Left ventricle myocardium inferior (tissue), 1 donor: ENCODE measurements at regions not wholly inside any gene's neighbourhood (a gene's known extent, or its start where the extent isn't known, plus 50 kb on each side); places are given as distances from the start of the nearest gene placed in this dataset.

Source experiments
- DNase-seq: peaks from one replicate; pipeline ENCODE4 v3.0.0-alpha.2; 2020
- H3K27ac ChIP-seq: fragments of 200-600 bp; replicated peaks from 2 replicates; pipeline ENCODE4 v1.8.0; 2021
- H3K27me3 ChIP-seq: fragments of 200-600 bp; 2 replicates; pipeline ENCODE4 v1.8.0; 2021; ENCODE audit warnings: low read depth
- H3K36me3 ChIP-seq: fragments of 200-600 bp; 2 replicates; pipeline ENCODE4 v1.8.0; 2021
- H3K4me1 ChIP-seq: fragments of 200-600 bp; 2 replicates; pipeline ENCODE4 v1.8.0; 2021
- H3K4me3 ChIP-seq: fragments of 200-600 bp; 2 replicates; pipeline ENCODE4 v1.8.0; 2021; ENCODE audit warnings: mild to moderate bottlenecking, moderate library complexity
- H3K9me3 ChIP-seq: fragments of 200-600 bp; replicated peaks from 2 replicates; pipeline ENCODE4 v1.8.0; 2021
- intact Hi-C: fragments of 100-400 bp; cut with micrococcal nuclease; formaldehyde crosslinking; loops from one replicate; pipeline ENCODE4 v1.11.0; 2022
- TF ChIP-seq, protein P1 (sequence below): fragments of 200-600 bp; IDR thresholded peaks from 2 replicates; pipeline ENCODE4 v1.8.0; 2021; ENCODE audit warnings: antibody characterized with exemption, mild to moderate bottlenecking, borderline replicate concordance
- donor health status: DM: no; HTN: yes; CAD: no; lungs with severe emphysema.

DNA sequence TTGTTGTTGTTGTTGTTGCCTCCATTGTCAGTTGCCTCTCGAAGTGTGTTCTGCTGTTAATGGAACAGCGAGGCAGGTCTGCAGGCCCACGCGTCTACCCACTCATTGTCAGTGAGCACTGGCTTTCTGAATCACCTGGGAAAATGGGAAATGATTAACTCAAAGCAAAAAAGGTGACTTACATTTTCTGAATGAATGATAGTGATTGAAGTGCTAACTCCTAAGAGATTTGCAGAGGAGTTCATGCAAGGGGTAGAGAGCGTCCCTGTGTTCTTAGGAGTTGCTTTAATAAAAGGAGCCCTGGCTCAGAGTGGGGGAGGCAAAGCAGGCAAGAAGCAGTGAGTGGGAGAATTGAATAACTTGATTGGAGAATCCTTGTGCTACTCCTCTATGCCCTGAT lies 177.6 kb downstream of the CAND1 start:
- Histone ChIP-seq H3K9me3 (no peaks in the 10 kb centered on the region), H3K4me1 (peaks cover 12% of the 10 kb centered on the region), H3K27ac (no peak overlapping the region), H3K4me3 (no peak overlapping the region), H3K27me3 (no peaks in the 10 kb centered on the region), H3K36me3 (no peaks in the 10 kb centered on the region)
- intact Hi-C loops = loop anchor here (10.0 kb wide), 1 partner anchor 498 kb away; no protein-coding TSS in a partner anchor
- no peak for DNase-seq
- TF ChIP-seq, protein P1, sequence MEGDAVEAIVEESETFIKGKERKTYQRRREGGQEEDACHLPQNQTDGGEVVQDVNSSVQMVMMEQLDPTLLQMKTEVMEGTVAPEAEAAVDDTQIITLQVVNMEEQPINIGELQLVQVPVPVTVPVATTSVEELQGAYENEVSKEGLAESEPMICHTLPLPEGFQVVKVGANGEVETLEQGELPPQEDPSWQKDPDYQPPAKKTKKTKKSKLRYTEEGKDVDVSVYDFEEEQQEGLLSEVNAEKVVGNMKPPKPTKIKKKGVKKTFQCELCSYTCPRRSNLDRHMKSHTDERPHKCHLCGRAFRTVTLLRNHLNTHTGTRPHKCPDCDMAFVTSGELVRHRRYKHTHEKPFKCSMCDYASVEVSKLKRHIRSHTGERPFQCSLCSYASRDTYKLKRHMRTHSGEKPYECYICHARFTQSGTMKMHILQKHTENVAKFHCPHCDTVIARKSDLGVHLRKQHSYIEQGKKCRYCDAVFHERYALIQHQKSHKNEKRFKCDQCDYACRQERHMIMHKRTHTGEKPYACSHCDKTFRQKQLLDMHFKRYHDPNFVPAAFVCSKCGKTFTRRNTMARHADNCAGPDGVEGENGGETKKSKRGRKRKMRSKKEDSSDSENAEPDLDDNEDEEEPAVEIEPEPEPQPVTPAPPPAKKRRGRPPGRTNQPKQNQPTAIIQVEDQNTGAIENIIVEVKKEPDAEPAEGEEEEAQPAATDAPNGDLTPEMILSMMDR = no peak

DNA sequence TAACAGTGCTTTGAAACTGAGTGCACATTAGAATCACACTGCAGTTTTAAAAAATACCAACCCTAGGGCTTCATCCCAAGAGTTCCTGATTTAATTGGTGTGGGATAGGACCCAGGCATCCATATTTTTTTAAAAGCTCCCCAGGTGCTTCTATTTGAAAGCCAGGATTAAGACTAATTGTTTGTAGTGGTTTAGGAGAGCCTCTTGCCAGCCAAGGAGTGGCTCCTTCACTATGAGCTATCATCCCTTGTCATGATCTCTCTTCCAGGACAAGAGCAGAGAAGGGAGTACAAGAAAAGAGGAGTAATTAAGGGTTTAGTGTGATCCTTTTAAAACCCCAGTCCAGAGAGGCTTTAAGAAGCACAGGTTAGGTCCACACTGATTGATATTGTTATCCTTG lies 178.0 kb downstream of the CAND1 start:
- TF ChIP-seq, protein P1 = no peak
- Histone ChIP-seq H3K36me3 (no peaks in the 10 kb centered on the region), H3K27ac (no peak overlapping the region), H3K4me1 (peaks cover 7% of the 10 kb centered on the region), H3K9me3 (no peaks in the 10 kb centered on the region), H3K27me3 (no peaks in the 10 kb centered on the region), H3K4me3 (no peak overlapping the region)
- intact Hi-C loops = loop anchor here (10.0 kb wide), 1 partner anchor 498 kb away; no protein-coding TSS in a partner anchor
- DNase-seq = no peak

DNA sequence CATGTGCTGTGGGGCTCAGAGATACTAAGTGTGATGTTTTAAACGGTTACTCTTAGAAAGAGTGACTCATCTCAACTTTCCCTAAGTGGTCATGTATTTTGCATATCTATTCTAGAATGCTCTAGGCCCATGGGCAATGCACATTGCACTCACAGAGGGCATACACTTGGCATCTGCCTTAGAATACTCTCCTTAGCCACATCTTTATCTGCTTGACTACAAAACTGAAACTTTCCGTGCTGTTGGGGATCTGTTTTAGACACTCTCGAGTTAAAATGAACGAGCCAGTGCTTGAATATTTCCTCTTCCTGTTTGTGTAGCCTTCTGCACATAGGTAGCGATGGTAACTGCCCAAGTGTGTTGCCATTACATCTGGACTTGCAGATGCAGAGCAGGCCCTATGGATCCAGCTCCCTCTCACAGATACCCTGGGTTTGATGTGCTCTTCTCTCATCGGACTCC lies 180.5 kb downstream of the CAND1 start:
- Histone ChIP-seq H3K27ac (no peak overlapping the region), H3K36me3 (no peaks in the 10 kb centered on the region), H3K9me3 (no peaks in the 10 kb centered on the region), H3K4me1 (no peaks in the 10 kb centered on the region), H3K4me3 (no peak overlapping the region), H3K27me3 (no peaks in the 10 kb centered on the region)
- TF ChIP-seq, protein P1 = no peak
- intact Hi-C loops = loop anchor here (10.0 kb wide), 1 partner anchor 495 kb away; no protein-coding TSS in a partner anchor
- DNase-seq = no peak

DNA sequence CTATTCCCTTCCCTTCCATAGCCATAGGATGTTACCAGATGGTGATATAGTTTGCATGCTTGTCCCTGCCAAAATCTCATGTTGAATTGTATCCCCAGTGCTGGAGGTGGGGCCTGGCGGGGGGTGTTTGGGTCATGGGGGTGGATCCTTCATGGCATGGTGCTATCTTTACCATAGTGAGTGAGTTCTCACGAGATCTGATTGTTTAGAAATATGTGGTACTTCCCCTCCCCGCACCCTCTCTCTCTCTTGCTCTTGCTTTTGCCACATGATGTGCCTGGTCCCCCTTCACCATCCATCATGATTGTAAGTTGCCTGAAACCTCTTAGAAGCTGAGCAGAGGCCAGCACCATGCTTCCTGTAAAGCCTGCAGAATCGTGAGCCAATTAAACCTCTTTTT lies 181.3 kb downstream of the CAND1 start:
- H3K9me3 ChIP-seq = no peaks in the 10 kb centered on the region
- H3K27me3 ChIP-seq = no peaks in the 10 kb centered on the region
- H3K4me3 ChIP-seq = no peak overlapping the region
- intact Hi-C loops = no loop called here
- peaks cover 6% of the 10 kb centered on the region for H3K4me1 ChIP-seq
- TF ChIP-seq, protein P1 = no peak
- no peak for DNase-seq
- no peaks in the 10 kb centered on the region for H3K36me3 ChIP-seq
- no peak overlapping the region for H3K27ac ChIP-seq

DNA sequence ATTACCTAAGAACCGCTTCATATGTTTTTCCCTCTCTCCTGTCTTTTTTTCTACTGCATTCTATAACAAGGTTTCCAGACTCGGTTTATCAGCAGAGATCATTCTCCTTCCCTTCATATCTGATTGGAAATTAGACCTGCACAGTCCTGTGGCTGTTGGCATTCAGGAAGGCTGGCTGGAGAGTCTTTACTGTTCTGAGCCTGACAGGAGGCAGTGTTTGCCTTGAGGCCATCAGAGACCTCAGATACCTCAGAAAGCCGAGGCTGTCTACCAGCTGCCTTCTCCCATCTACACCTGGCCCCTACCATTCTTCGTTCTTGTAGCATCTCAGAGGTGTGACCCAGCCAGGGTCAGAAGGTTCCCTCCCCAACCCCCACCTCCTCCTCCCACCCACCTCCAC lies 182.0 kb downstream of the CAND1 start:
- no peaks in the 10 kb centered on the region for H3K36me3 ChIP-seq
- intact Hi-C loops = no loop called here
- H3K27me3 ChIP-seq = no peaks in the 10 kb centered on the region
- H3K27ac ChIP-seq = no peak overlapping the region
- no peak overlapping the region for H3K4me3 ChIP-seq
- DNase-seq = no peak
- TF ChIP-seq, protein P1 = no peak
- peaks cover 14% of the 10 kb centered on the region for H3K4me1 ChIP-seq
- no peaks in the 10 kb centered on the region for H3K9me3 ChIP-seq
